Non-pigmented ciliary epithelial cell (primary cell): ENCODE measurements at regions not wholly inside any gene's neighbourhood (a gene's known extent, or its start where the extent isn't known, plus 50 kb on each side); places are given as distances from the start of the nearest gene placed in this dataset.
"Not testable (repeated sequence)": the region's sequence is repeated elsewhere in the genome, so short reads cannot be mapped to it uniquely, and the experiment has no call there.

Experiments
- DNase-seq: peaks from one replicate; pipeline ENCODE4 v3.0.0-alpha.2; 2010; ENCODE audit warnings: low read depth

DNA sequence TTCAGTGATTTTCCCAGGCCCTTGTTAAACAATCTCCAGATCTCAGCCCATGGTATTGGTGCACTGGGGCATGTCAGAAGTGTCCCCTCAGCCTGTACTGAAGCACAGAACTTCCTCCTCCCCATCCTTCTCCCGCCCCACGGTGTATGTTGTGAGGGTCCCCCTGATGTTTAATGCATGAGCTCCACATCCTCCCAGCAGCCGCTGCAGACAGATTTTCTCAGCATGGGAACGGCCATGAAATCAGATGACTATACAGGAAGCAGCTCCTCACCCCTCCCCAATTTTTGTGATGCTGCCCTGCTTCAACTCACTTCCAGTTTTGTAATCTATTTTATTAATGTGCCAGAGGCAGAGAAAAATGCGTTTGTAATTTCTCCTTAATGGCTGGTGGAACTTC is 406.0 kb downstream of the MIAT start:
- DNase-seq: no peak

- no peak for DNase-seq
Observed at GRCh38 chr22:27063841-27064240, 406.5 kb downstream of the MIAT start.

- no peak for DNase-seq
Observed at GRCh38 chr22:27064386-27064785, 407.0 kb downstream of the MIAT start.

GRCh38 chr22:27065279-27065678 is 407.9 kb downstream of the MIAT start:
- no peak for DNase-seq

DNA sequence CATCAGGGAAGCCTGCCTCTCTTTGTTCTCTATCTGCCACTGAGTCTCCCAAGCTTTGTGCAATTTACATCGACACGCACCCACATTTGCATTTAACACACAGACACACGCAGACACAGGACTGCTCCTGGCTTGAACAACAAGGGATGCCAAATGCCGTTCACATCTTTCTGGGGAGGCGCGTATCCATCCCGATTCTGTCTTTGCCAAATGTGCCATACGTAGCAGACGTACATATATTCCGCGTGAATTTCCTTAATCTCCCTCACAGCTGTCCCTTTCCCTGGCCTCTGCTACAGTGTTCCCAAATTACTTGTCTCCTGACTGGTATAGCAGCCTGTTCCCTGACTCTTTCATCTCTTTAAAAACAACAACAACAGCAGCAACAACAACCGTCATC is 409.5 kb downstream of the MIAT start:
- DNase-seq: no peak

- DNase-seq: no peak
Observed at GRCh38 chr22:27068121-27068520, 410.7 kb downstream of the MIAT start.

- no peak for DNase-seq
Observed at GRCh38 chr22:27070594-27070993, 413.2 kb downstream of the MIAT start.

GRCh38 chr22:27073601-27074425 is 416.4 kb downstream of the MIAT start:
- DNase-seq: no peak

DNA sequence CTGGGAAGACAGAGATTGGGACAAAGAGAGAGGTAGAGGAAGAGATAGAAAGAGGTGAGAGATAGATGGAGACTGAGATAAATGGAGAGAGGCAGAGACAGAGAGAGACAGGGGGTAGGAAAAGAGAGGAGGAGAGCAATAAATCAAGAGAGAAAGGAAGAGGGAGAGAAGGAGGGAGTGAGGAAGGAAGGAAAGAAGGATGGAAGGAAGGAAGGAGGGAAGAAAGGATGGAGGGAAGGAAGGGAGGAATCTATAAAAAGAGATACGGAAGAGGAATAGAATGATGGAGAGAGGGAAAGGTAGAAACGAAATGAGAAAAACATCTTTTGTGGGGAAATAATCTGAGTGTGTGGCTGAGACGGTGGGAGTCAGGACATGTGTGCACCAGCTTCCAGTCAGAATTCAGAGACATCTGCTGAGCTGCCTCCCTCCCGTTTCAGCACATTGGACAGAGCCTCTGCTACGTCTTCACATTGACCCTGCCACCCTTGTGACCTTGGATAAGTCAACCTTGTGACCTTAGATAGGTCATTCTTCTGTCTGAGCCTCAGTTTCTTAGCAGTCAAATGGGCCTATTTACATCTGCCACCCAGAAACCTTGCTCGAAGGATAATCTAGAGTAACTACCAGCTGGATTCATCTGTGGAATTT is 417.8 kb downstream of the MIAT start:
- no peak for DNase-seq

- DNase-seq: no peak
Observed at GRCh38 chr22:27075891-27076290, 418.5 kb downstream of the MIAT start.

- not testable (repeated sequence) for DNase-seq
Observed at GRCh38 chr22:27078064-27078463, 420.7 kb downstream of the MIAT start.

GRCh38 chr22:27080036-27080578 is 422.7 kb downstream of the MIAT start:
- DNase-seq: no peak

DNA sequence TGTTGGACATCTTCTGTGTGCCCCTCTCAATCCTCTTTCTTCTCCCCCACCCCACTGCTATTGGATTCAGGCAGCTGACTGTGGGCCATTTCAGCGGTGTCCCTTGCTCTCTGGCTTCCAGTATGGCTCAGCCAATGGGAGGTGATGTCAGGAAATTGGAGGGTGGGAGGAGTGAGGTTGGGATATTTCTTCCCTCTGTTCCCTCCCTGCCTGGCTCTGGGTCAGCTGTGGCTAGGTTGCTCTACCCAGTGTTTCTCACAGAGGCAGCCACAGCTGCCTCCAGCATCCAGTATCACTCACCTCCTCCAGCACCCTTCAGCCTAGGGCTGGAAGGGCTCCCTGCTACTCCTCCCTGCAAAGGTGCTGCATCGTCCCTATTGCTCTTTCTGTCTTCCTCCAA is 423.5 kb downstream of the MIAT start:
- no peak for DNase-seq

DNA sequence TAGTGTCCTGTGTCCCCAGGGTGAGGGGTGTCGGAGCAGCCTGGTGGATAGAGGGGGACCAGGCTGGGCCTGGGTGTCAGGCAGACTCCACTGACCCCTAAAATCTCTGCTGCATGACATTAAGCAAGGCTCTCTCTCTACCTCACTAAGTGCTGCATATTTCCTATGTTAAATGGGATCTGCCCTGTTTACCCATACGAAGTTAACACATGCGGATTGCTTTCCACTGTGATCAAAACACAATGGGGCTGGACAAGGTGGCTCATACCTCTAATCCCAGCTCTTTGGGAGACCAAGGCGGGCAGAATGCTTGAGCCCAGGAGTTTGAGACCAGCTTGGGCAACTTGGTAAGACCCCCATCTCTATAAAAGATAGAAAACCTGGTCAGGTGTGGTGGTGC is 426.2 kb downstream of the MIAT start:
- no peak for DNase-seq

- DNase-seq: no peak
Observed at GRCh38 chr22:27084130-27084529, 426.7 kb downstream of the MIAT start.

DNA sequence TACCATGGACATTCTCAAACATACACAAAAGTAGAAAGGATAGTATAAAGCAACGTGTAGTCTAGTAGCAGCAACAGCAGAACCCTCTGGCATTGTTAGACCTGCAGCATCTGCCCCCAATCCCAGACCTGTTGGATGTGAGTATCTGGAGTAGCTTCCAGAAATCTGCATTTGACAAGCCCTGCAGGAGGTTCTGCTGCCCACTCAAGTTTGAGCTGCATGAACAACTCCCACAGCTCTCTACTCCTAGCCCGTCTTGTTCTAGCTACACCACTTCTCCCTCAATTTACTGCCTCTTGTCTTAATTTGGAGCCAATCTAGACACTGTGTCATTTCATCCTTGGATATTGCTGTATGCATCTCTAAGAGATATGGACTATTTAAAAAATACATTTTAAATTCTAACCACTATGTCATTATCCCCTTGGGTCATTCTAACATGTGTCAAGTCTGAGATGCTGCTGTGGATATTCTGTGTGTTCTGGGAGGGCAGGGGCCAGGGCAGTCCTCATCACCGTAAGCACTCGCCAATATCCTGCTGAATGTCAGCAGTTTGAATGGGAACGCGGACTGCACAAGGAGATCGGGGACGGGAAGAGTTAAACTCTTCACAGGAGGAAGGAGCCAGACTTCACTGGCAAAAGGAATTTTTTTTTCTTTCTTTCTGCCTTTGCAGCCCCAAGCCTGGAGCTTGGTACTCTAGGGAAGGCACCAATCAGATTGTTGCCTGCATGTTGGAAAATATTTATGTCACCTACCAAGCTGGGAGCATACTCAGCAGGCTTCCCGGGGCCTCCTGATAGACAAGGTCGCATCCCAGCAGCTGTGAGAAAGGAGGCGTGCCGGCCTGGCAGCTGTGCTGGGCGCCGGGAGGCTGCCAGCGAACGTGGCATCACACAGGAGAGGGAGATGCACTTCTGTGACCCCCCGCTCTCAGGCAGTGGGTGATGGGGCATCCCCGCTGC is 429.0 kb downstream of the MIAT start:
- no peak for DNase-seq

GRCh38 chr22:27087051-27087450 is 429.7 kb downstream of the MIAT start:
- DNase-seq: no peak

- peak; percentile 37 for DNase-seq
Observed at GRCh38 chr22:27088026-27088425, 430.6 kb downstream of the MIAT start.

- no peak for DNase-seq
Observed at GRCh38 chr22:27089264-27089663, 431.9 kb downstream of the MIAT start.

GRCh38 chr22:27090611-27091011 is 433.2 kb downstream of the MIAT start:
- DNase-seq: no peak

- DNase-seq: no peak
Observed at GRCh38 chr22:27093422-27093821, 436.0 kb downstream of the MIAT start.

DNA sequence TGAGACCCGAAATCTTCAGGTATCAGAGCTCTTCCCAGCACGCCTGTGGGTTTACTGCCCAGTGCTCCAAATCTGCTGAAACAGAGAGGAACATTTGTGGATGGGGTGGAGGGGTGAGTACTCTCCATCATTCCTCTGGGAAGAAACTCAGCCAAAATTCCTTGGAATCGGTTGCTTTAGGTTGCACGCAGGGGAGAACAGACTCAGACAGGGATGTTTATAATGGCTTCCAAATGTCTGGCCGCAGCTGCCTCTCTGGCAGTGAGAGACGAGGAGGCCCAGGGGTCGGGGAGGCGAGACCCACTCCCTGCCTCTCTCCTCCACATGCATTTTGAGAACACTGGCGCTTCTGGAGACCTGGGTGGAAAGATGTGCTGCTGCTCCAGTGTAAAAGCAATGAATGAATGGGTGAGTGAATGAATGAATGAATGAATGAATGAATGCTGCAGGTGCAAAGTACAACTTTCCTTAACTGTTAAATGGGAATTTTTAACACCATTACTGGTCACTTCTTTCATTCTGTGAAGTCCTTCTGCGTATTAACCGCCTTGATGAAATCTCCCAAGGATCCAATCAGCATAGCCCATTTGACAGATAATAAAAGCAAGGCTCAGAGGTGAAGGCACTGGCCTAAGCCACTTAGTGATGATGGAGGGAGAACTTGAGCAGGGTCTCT is 437.4 kb downstream of the MIAT start:
- DNase-seq: no peak
